ENCODE measurements at regions not wholly inside any gene's neighbourhood (a gene's known extent, or its start where the extent isn't known, plus 50 kb on each side); places are given as distances from the start of the nearest gene placed in this dataset.
"Not testable (repeated sequence)": the region's sequence is repeated elsewhere in the genome, so short reads cannot be mapped to it uniquely, and the experiment has no call there.

- DNase-seq = no peak
Observed at GRCh38 chr3:40908612-40909011, 290.7 kb upstream of the CTNNB1 start.

DNA sequence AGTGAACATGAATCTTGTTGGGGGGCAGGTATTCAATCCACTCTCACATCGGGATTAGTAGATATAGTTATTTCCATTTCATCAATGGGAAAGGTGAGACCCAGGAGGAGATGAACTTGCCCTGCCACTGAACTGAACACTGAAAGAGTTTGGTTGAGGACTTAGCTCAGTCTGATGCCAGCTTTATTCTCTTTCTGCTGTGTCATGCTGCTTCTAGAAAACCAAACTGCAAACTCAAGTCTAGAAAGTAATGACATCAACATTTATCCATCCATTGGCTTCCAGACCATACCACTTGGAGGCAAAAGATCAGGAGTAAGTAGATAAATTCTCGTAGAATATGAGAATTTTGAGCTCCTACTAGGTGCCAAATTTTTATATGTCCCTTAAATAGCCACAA, 288.0 kb upstream of the CTNNB1 start:
- no peak for DNase-seq

DNA sequence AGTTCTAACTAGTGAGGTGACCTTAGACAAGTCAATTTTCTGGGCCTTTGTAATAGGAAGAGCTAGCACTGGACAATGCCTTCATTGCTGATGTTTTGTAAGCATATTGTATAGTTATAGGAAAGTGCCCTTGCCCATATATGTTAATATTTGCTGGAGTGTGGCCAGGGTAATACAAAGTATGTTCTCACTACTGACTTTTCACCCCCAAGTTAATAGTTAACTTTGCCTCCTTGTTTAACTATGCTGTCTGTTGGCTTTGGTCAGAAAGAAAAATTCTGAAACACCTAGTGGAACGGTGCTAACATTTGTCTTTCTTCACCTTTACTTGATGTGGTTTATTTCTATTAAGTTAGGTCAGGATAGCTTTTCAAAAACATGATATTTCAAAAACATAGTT, 287.4 kb upstream of the CTNNB1 start:
- no peak for DNase-seq

DNA sequence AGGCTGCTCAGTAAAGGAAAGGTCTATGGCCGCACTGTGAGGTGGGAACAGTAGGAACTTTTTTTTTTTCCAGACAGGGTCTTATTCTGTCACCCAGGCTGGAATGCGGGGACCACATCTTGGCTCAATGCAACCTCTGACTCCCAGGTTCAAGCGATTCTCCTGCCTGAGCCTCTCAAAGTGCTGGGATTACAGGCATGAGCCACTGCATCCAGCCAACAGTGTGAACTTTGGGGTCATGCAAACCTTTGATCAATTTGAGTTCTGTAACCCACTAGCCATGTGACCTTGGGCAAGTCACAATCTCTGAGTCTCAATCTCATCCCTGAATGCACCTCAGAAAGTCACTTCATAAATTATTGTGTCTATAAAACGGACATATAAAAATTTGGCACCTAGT, 286.8 kb upstream of the CTNNB1 start:
- no peak for DNase-seq

DNA sequence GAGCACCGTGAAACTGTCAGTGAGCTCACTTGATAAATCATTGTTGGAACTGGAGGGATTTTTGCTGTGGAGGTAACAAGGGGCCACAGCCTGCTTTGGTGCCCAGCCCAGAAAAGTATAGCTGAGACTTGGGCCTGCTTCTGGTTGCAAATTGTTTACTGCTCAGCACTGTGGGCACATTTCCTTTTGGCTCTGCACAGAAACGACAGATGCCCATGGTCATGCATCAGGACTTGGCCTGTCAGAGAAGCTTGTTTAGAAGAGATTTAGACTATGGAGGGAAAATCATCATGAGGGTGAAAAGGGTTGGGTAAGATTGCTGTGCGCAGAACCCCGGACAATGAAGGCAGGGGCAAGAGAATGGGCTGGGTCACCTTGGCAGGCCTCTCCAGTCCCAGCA, 286.1 kb upstream of the CTNNB1 start:
- no peak for DNase-seq

GRCh38 chr3:40913641-40914040, 285.7 kb upstream of the CTNNB1 start:
- DNase-seq = no peak

DNA sequence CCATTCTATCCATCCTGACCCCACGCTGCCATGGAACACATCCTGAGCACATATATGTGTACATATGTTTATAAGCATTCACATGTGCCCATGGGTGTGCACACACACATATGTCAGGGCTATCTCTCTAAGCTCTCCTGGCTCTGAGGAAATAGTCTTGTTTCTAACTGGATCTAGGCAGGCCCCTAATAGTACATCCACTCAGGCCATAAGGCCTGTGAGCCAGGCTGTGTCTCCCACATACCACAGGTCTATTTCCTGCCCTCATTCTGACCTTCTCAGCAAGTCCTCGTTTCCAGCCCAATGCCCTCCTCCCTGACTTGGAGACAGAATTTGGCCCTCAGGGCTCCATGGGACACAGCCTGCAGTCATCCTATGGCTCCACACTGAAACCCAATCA, 284.8 kb upstream of the CTNNB1 start:
- DNase-seq = no peak

- DNase-seq = no peak
Observed at GRCh38 chr3:40915346-40915865, 283.9 kb upstream of the CTNNB1 start.

GRCh38 chr3:40920041-40920440, 279.3 kb upstream of the CTNNB1 start:
- DNase-seq = no peak

DNA sequence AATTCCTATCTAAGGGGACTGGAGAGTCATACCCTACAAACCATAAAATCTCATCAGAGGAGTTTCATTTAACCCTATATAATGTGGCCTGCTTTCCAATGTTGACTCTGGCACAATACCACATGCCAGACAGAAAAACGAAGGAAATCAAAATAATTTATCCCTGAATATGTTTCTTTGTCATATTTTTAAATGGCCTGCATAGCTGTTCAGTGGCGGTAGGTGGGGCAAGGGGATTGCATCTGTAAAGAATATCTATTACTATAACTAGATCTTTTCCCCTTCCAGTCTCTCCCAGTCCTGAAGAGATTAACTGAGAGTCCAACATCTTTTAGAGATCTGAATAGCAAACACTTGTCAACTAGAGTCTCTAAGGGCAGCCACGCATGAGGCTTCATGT, 278.1 kb upstream of the CTNNB1 start:
- DNase-seq = no peak

DNA sequence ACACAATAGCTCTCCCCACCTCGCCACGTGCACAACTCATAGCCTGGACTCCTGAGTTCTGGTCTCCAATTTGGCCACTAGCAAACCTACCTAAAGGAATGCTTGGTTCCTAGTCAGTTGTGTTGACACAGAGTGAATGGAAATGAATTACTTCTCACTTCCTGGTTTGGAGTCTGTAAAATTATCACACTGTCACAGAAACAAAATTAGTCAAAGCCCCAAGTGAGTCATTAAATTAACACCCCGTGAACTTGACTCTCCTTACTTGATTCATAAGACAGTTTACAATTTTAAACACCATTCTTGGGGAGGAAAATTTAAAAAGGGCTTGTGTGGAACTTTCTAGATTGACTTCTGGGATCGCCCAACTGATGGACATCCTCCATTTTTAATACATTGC, 276.2 kb upstream of the CTNNB1 start:
- no peak for DNase-seq

GRCh38 chr3:40923651-40924050, 275.7 kb upstream of the CTNNB1 start:
- DNase-seq = no peak

GRCh38 chr3:40924559-40925141, 274.7 kb upstream of the CTNNB1 start:
- DNase-seq = no peak

GRCh38 chr3:40925231-40925630, 274.1 kb upstream of the CTNNB1 start:
- DNase-seq = no peak

GRCh38 chr3:40930131-40930538, 269.2 kb upstream of the CTNNB1 start:
- DNase-seq = no peak

DNA sequence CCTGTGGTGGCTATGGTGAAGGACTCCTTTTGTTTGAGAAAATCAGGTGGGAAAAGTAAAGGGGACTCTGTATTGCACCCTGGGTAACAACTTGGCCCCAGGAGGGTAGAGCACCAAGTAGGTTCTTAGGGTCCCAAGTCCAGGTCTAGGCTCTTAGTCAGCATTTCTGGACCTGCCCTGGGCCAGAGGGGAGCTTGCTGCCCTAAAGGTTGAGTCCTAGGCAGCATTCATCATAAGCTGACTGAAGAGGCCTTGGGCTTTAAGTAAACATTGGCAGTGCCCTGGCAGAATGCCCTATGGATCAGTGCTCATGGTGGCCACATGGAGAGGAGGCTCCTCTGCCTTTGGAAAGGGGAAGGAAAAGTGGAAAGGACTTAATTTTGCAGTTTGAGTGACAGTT, 268.5 kb upstream of the CTNNB1 start:
- DNase-seq = no peak

- no peak for DNase-seq
Observed at GRCh38 chr3:40938591-40938990, 260.7 kb upstream of the CTNNB1 start.

- DNase-seq = no peak
Observed at GRCh38 chr3:40939030-40939740, 260.1 kb upstream of the CTNNB1 start.

GRCh38 chr3:40939741-40940130, 259.6 kb upstream of the CTNNB1 start:
- no peak for DNase-seq

DNA sequence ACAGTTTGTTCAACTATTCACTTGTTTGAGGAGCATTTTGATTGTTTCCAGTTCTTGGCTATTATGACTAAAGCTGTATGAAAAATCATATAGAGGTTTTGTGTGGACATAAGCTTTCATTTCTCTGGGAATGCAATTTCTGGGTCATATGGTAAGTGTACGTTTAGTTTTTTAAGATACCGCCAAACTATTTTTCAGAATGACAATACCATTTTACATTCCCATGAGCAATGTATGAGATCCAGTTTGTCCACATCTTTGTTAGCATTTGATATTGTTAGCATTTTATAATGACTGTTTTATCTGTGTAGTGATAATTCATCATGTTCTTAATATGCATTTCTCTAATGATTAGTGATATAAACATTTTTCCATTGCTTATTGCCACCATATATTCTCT, 258.7 kb upstream of the CTNNB1 start:
- DNase-seq = no peak

GRCh38 chr3:40947022-40947421, 252.3 kb upstream of the CTNNB1 start:
- DNase-seq = not testable (repeated sequence)

DNA sequence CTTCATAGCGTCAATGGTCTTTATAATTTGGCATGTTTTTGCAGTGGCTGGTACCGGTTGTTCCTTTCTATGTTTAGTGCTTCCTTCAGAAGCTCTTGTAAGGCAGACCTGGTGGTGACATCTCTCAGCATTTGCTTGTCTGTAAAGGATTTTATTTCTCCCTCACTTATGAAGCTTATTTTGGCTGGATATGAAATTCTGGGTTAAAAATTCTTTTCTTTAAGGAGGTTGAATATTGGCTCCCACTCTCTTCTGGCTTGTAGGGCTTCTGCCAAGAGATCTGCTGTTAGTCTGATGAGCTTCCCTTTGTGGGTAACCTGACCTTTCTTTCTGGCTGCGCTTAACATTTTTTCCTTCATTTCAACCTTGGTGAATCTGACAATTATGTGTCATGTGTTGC, 250.0 kb upstream of the CTNNB1 start:
- DNase-seq = not testable (repeated sequence)

DNA sequence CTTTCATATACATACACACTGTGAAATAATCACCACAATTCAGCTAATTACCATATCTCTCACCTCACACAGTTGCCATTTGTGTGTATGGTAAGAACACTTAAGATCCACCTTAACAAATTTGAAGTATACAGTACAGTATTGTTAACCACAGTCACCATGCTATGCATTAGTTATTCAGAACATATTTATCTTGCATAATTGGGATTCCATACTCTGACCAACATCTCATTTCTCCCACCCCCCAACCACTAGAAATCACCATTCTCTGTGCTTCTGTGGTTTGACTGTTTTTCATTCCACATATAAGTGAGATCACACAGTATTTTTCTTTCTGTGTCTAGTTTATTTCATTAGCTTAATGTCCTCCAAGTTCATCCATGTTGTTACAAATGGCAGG, 247.7 kb upstream of the CTNNB1 start:
- DNase-seq = no peak

DNA sequence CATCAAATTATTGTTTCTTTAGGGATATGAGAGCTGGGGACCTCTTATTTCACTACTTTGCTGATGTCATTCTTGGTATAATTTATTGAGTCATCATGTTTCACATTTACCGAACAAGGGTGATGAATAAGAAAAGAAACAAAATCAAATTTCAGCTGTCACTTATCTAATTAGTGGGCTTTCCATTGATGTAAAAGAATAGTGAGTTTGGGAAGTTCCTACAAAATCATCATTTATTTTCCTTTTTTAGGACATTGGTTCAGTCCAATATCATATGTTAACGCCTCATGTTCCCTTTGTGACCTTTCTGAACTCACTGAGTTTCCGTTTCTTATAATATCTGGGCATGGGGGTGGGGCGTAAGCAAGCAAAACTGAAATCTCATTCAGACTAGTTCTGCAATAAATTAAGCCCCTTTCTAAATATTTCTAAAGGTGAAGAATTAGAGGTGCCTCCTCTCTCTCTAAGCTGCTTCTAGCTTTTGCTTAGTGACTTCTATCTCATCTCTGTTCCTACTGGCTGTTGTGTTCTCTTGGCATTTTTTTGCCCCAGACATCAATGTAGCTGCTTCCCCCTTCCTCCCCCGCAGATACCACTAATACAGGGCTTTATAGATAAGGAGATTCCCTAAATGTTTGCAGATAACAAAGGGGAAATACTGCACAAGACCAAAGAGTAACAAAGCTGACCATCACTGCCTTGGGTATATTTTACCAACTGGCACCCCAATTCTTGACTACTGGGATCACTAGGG, 238.0 kb upstream of the CTNNB1 start:
- DNase-seq = no peak
